D721Med (cell line): ENCODE measurements at regions not wholly inside any gene's neighbourhood (a gene's known extent, or its start where the extent isn't known, plus 50 kb on each side); places are given as distances from the start of the nearest gene placed in this dataset.

Experiments used
- DNase-seq: peaks from one replicate; pipeline ENCODE4 v3.0.0; 2011; ENCODE audit warnings: low spot score; ENCODE audit not compliant: insufficient read length
- FAIRE-seq: peaks from 2 replicates; lab custom pipeline; 2011; peaks lifted over from hg19 to GRCh38; lab: Jason Lieb, UNC
- TF ChIP-seq, protein P1 (sequence below): IDR thresholded peaks from 2 replicates; pipeline ENCODE4 v1.5.1; 2012; ENCODE audit warnings: mild to moderate bottlenecking, control low read depth; ENCODE audit not compliant: insufficient read depth; ENCODE audit errors: missing control alignments

GRCh38 chr5:92730486-92730885 lies 850.5 kb downstream of the NR2F1-AS1 start:
- TF ChIP-seq, protein P1, sequence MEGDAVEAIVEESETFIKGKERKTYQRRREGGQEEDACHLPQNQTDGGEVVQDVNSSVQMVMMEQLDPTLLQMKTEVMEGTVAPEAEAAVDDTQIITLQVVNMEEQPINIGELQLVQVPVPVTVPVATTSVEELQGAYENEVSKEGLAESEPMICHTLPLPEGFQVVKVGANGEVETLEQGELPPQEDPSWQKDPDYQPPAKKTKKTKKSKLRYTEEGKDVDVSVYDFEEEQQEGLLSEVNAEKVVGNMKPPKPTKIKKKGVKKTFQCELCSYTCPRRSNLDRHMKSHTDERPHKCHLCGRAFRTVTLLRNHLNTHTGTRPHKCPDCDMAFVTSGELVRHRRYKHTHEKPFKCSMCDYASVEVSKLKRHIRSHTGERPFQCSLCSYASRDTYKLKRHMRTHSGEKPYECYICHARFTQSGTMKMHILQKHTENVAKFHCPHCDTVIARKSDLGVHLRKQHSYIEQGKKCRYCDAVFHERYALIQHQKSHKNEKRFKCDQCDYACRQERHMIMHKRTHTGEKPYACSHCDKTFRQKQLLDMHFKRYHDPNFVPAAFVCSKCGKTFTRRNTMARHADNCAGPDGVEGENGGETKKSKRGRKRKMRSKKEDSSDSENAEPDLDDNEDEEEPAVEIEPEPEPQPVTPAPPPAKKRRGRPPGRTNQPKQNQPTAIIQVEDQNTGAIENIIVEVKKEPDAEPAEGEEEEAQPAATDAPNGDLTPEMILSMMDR, result no peak
- FAIRE-seq, result no peak
- DNase-seq, result no peak

- DNase-seq, result no peak
- FAIRE-seq, result no peak
- TF ChIP-seq, protein P1, result no peak
Observed at GRCh38 chr5:92729088-92729487, 851.9 kb downstream of the NR2F1-AS1 start.

DNA sequence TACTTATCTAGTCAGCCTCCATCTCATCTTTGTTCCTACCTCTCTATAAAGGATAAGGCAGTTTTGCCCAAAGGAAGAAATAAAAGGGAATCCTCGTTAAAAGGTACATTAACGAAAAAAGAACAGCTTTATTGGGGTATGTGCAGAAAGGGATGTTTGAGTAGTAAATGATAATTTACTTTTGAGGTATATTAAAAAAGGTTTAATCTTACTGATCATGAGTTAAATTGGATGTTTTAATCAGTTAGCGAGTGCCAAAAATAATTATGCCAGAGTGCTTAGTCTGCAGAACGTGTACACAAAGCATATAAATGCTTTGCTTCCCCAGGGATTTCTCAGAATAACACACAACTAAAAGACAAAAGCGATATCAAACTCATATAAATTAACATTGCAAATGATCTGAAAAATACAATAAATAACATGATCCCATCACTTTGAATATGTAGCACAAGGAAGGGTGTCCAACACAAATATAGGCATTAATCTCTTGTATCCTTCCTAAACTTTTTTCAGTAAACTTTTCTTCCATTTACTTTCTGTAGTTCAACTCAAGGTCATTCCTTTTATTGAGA lies 865.0 kb downstream of the NR2F1-AS1 start:
- TF ChIP-seq, protein P1, result no peak
- peak; percentile 66 for FAIRE-seq
- no peak for DNase-seq

GRCh38 chr5:92713826-92714225 lies 867.2 kb downstream of the NR2F1-AS1 start:
- DNase-seq, result no peak
- TF ChIP-seq, protein P1, result no peak
- no peak for FAIRE-seq

DNA sequence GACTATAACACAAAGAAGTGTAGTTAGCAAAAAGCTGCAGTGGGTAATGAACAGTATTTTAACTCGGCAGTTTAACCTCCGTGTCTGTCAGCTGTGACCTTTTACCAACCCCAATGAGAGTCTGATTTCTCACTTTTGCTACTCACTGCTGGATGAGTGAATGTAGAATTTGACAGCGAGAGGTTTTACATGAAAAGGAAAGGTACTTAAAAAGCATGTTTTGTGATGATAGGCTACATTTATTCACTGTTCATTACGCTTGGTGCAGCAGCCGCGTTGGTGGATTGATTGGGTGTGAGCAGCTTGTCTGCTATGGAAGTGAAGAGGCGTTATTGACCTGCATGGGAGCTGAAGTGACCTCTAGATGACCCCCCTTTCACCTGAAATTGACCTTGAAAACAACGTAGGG lies 867.7 kb downstream of the NR2F1-AS1 start:
- no peak for DNase-seq
- TF ChIP-seq, protein P1, result no peak
- no peak for FAIRE-seq

- TF ChIP-seq, protein P1, result no peak
- no peak for FAIRE-seq
- no peak for DNase-seq
Observed at GRCh38 chr5:92711956-92712355, 869.1 kb downstream of the NR2F1-AS1 start.

DNA sequence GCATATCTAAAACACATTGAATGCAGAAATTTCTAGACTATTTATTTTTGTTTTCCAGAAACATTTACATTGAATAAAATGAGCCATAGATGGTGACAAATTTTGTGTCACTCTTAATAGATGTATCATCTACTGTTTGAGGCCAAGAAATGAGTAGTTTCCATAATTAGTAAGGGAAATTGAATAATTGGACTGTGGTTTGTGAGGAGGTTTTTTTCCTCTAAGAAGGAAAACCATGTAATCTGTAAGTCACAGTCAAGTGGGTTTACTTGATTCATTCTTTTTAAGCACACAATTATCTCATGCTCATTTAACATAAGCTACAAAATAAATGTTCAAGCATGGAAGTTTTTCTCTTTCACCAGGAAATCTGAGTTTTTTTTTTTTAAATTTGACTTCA lies 876.4 kb downstream of the NR2F1-AS1 start:
- FAIRE-seq (peak; percentile 41), DNase-seq (no peak)
- TF ChIP-seq, protein P1, result no peak
